GM13976 (cell line): ENCODE measurements at regions not wholly inside any gene's neighbourhood (a gene's known extent, or its start where the extent isn't known, plus 50 kb on each side); places are given as distances from the start of the nearest gene placed in this dataset.

Experiments
- DNase-seq: peaks from one replicate; pipeline ENCODE4 v3.0.0; 2012; ENCODE audit warnings: low spot score
- CTCF ChIP-seq: IDR thresholded peaks from 2 replicates; pipeline ENCODE4 v1.5.1; 2012; ENCODE audit warnings: borderline replicate concordance, mild to moderate bottlenecking; ENCODE audit not compliant: insufficient read depth; ENCODE audit errors: extremely low read depth, missing control alignments, control extremely low read depth
- in situ Hi-C: fragments of 300-500 bp; cut with MboI; formaldehyde crosslinking; loops from one replicate; pipeline ENCODE4 v1.12.0; 2022; ENCODE audit warnings: low sequenced_read_pairs, mixed read lengths, inconsistent platforms; ENCODE audit not compliant: unreplicated experiment

- in situ Hi-C loops, result no loop called here
- DNase-seq, result no peak
- no peak for TF ChIP-seq CTCF
Measured at GRCh38 chr6:40900791-40901190, 138.2 kb downstream of the UNC5CL start.

- in situ Hi-C loops, result no loop called here
- TF ChIP-seq CTCF, result no peak
- DNase-seq, result no peak
Measured at GRCh38 chr6:40899684-40900155, 139.3 kb downstream of the UNC5CL start.

GRCh38 chr6:40898073-40898472, 140.9 kb downstream of the UNC5CL start:
- TF ChIP-seq CTCF, result no peak
- no peak for DNase-seq
- in situ Hi-C loops, result no loop called here

- DNase-seq, result no peak
- in situ Hi-C loops, result no loop called here
- TF ChIP-seq CTCF, result no peak
Measured at GRCh38 chr6:40897390-40898003, 141.5 kb downstream of the UNC5CL start.

- no peak for DNase-seq
- in situ Hi-C loops, result no loop called here
- TF ChIP-seq CTCF, result no peak
Measured at GRCh38 chr6:40896696-40897095, 142.3 kb downstream of the UNC5CL start.

GRCh38 chr6:40894962-40895799, 143.8 kb downstream of the UNC5CL start:
- no peak for TF ChIP-seq CTCF
- in situ Hi-C loops, result no loop called here
- DNase-seq, result no peak
